Gastroesophageal sphincter (tissue), 4 donors: ENCODE measurements at regions not wholly inside any gene's neighbourhood (a gene's known extent, or its start where the extent isn't known, plus 50 kb on each side); places are given as distances from the start of the nearest gene placed in this dataset.

Experiments used
- ATAC-seq: fragments of 150-250 bp; one replicate; pipeline ENCODE4 v1.9.1; 2016; ENCODE audit warnings: mild to moderate bottlenecking, moderate library complexity
- H3K27ac ChIP-seq, 4 donors: fragments of 200-600 bp; sonication (generic) in 3 of 4; 1 replicate in 3 of 4; 2 replicates in 1 of 4; pipeline ENCODE4 v1.5.1; 2016 to 2019
- H3K27me3 ChIP-seq: fragments of 200-600 bp; sonication (generic); one replicate; pipeline ENCODE4 v1.5.1; 2019
- H3K36me3 ChIP-seq, 2 donors: fragments of 200-600 bp; sonication (generic); one replicate each; pipeline ENCODE4 v1.5.1; 2019; ENCODE audit warnings: control low read depth in 1 of 2
- H3K4me1 ChIP-seq, 3 donors: fragments of 200-600 bp; sonication (generic); 1 replicate in 2 of 3; 2 replicates in 1 of 3; pipeline ENCODE4 v1.5.1; 2016 to 2019; ENCODE audit warnings: control low read depth in 2 of 3
- H3K4me3 ChIP-seq, 2 donors: fragments of 200-600 bp; sonication (generic); one replicate each; pipeline ENCODE4 v1.5.1; 2019; ENCODE audit warnings: mild to moderate bottlenecking in 1 of 2, moderate library complexity in 1 of 2
- H3K9me3 ChIP-seq, 3 donors: fragments of 200-600 bp; sonication (generic); one replicate each; pipeline ENCODE4 v1.5.1; 2017 to 2019; ENCODE audit warnings: control low read depth in 2 of 3
- CTCF ChIP-seq, 4 experiments: fragments of 200-600 bp in 2 of 4; fragments of 450-650 bp in 2 of 4; sonication (generic) in 1 of 4; IDR thresholded peaks; one replicate each; pipeline ENCODE4 v1.5.1; 2017 to 2019; ENCODE audit warnings: antibody characterized with exemption in 4 of 4, mild to moderate bottlenecking in 2 of 4, moderate library complexity in 2 of 4
- EP300 ChIP-seq: sonication (generic); formaldehyde crosslinking; IDR thresholded peaks from one replicate; pipeline ENCODE4 v1.6.1; 2017; ENCODE audit warnings: antibody characterized with exemption, mild to moderate bottlenecking
- POLR2A ChIP-seq, 2 donors: fragments of 450-650 bp; IDR thresholded peaks; one replicate each; pipeline ENCODE4 v1.6.1; 2017; ENCODE audit warnings: antibody characterized with exemption in 2 of 2, mild to moderate bottlenecking in 2 of 2, moderate library complexity in 1 of 2
- POLR2AphosphoS5 ChIP-seq: sonication (generic); formaldehyde crosslinking; IDR thresholded peaks from one replicate; pipeline ENCODE4 v1.6.1; 2017; ENCODE audit warnings: antibody characterized with exemption
- WGBS, 2 donors: methylation state at CpG; one replicate each; pipeline ENCODE4 v1.1.5; 2018; ENCODE audit warnings: low coverage in 1 of 2; 5-methylcytosine and 5-hydroxymethylcytosine counted together

GRCh38 chr1:213371847-213372619 is 321.0 kb downstream of the RPS6KC1 start:
- Histone ChIP-seq H3K9me3 (no peaks in the 10 kb centered on the region), H3K4me1 (no peaks in the 10 kb centered on the region), H3K4me3 (no peak overlapping the region), H3K27me3 (no peaks in the 10 kb centered on the region), H3K36me3 (no peaks in the 10 kb centered on the region), H3K27ac (no peak overlapping the region)
- no peak for TF ChIP-seq POLR2AphosphoS5
- TF ChIP-seq CTCF (IDR thresholded peaks at IDR 0.05), result no peak
- TF ChIP-seq EP300, result no peak
- TF ChIP-seq POLR2A (IDR thresholded peaks at IDR 0.05), result no peak
- 79 to 100% methylated on average over 4 to 6 of the region's 9 CpGs for WGBS, 2 donors
- ATAC-seq, result no peak

GRCh38 chr1:213374369-213374768 is 323.3 kb downstream of the RPS6KC1 start:
- ATAC-seq, result no peak
- Histone ChIP-seq H3K9me3 (no peaks in the 10 kb centered on the region), H3K27ac (no peak overlapping the region), H3K36me3 (no peaks in the 10 kb centered on the region), H3K4me1 (no peaks in the 10 kb centered on the region), H3K4me3 (no peak overlapping the region), H3K27me3 (no peaks in the 10 kb centered on the region)
- WGBS, 2 donors, result 40 to 46% methylated on average over 3 to 5 of the region's 5 CpGs
- TF ChIP-seq EP300 (no peak), POLR2A (IDR thresholded peaks at IDR 0.05) (no peak), CTCF (IDR thresholded peaks at IDR 0.05) (peak; percentile 29 to 77 (median 56))

DNA sequence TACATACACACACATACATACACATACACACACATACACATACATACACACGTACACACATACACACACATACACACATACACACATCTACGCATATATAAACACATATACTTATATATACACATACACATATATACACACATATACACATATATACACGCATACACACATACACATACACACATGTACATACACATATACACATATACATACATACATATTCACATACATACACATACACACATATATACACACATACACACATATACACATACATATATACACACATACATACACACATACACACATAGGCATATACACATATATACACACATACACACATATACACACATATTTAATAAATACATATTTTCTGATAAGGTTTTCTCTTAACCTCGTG is 324.0 kb downstream of the RPS6KC1 start:
- Histone ChIP-seq H3K9me3 (no peaks in the 10 kb centered on the region), H3K27me3 (no peaks in the 10 kb centered on the region), H3K4me3 (no peak overlapping the region), H3K27ac (no peak overlapping the region), H3K36me3 (no peaks in the 10 kb centered on the region), H3K4me1 (no peaks in the 10 kb centered on the region)
- whole genome bisulfite sequencing, 2 donors, result 84% methylated on average over 4 of the region's 4 CpGs
- no peak for TF ChIP-seq EP300
- TF ChIP-seq CTCF (IDR thresholded peaks at IDR 0.05), result no peak
- TF ChIP-seq POLR2A (IDR thresholded peaks at IDR 0.05), result no peak
- no peak for TF ChIP-seq POLR2AphosphoS5
- no peak for ATAC-seq

DNA sequence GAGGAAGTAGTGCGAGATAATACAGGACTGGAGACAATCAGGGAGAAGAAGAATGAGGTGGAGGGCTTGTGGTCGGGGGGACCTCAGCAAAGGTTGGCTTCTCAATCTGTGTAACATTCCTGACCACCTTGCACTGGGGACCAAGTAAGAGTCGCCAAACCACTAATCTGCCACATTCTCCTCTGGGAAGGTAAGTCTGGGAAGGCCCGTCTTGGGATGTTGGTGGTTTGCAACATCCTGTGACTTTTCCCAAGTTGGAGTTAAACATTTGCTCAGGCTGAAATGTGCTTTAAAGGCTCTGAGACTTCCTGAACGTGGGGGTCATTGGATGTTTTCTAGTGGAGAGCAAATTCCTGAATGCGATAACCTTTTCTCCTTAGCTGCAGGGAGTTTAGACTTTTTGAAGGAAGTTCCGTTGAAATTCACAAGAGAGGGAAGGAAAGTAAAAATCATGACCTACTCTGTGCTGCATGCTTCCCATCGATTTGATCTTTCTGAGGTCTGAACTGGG is 325.9 kb downstream of the RPS6KC1 start:
- Histone ChIP-seq H3K9me3 (no peaks in the 10 kb centered on the region), H3K4me3 (no peak overlapping the region), H3K36me3 (no peaks in the 10 kb centered on the region), H3K27ac (no peak overlapping the region), H3K27me3 (no peaks in the 10 kb centered on the region), H3K4me1 (peaks cover 0 to 7% (median 0%) of the 10 kb centered on the region in 3 donors)
- WGBS, 2 donors, result 57 to 72% methylated on average over 7 of the region's 8 CpGs
- no peak for ATAC-seq
- no peak for TF ChIP-seq POLR2AphosphoS5
- TF ChIP-seq POLR2A (IDR thresholded peaks at IDR 0.05), result no peak
- no peak for TF ChIP-seq EP300
- TF ChIP-seq CTCF (IDR thresholded peaks at IDR 0.05), result no peak

DNA sequence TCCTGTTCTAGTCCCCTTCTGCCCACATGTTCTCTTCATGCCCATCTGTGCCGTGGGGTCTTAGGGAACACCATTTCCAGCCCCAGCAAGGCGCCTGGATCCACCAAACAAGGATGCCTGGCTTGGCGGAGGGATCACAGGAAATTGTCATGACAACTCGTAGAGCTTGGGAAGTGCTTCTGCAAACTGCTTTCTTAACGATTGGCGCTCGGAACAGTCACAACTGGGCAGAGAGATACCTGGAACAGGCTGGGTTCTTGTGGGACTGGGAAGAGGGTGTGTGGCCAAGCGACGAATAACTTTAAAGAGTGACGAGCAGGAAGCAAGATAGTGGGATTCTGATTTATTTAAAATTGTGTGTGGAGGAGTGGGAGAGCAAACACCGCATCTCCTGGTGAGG is 329.8 kb downstream of the RPS6KC1 start:
- H3K4me3 ChIP-seq, result no peak overlapping the region
- H3K36me3 ChIP-seq, result no peaks in the 10 kb centered on the region
- no peak for ATAC-seq
- no peaks in the 10 kb centered on the region for H3K27me3 ChIP-seq
- WGBS, 2 donors, result 68% methylated on average over 4 of the region's 11 CpGs; no CpG with 5 or more reads in 1 of the 2 donors
- H3K9me3 ChIP-seq, result peaks cover 0 to 13% (median 0%) of the 10 kb centered on the region in 3 donors
- H3K4me1 ChIP-seq, result peaks cover 0 to 10% (median 0%) of the 10 kb centered on the region in 3 donors
- no peak for TF ChIP-seq POLR2AphosphoS5
- TF ChIP-seq CTCF (IDR thresholded peaks at IDR 0.05), result no peak
- TF ChIP-seq EP300, result no peak
- no peak for TF ChIP-seq POLR2A (IDR thresholded peaks at IDR 0.05)
- H3K27ac ChIP-seq, result no peak overlapping the region
